GM12878 (cell line): ENCODE measurements at regions not wholly inside any gene's neighbourhood (a gene's known extent, or its start where the extent isn't known, plus 50 kb on each side); places are given as distances from the start of the nearest gene placed in this dataset.

Experiments
- EGR1 ChIP-seq, 2 experiments: IDR thresholded peaks; 1 replicate in 1 of 2; 2 replicates in 1 of 2; pipeline ENCODE4 v1.6.1; 2011 to 2012; ENCODE audit warnings: low read depth in 2 of 2, low read length in 2 of 2, borderline replicate concordance in 1 of 2, mild to moderate bottlenecking in 1 of 2, moderate library complexity in 1 of 2
- EZH2 ChIP-seq: IDR thresholded peaks from 2 replicates; pipeline ENCODE4 v1.6.1; 2012; ENCODE audit warnings: low read depth, mild to moderate bottlenecking, control low read depth, inconsistent platforms, low read length, borderline replicate concordance; ENCODE audit not compliant: control insufficient read depth
- TCF12 ChIP-seq: IDR thresholded peaks from 2 replicates; pipeline ENCODE4 v1.6.1; 2011; ENCODE audit warnings: low read depth, mild to moderate bottlenecking, low read length
- TF ChIP-seq, protein P1 (sequence below): fragments of 450-650 bp; IDR thresholded peaks from 2 replicates; pipeline ENCODE4 v1.6.1; 2016; ENCODE audit warnings: mild to moderate bottlenecking
- TF ChIP-seq, protein P2 (sequence below), 3 experiments: IDR thresholded peaks in 2 of 3; conservative IDR thresholded peaks in 1 of 3; 2 replicates each; pipeline ENCODE4 v1.5.1; 2011; ENCODE audit warnings: low read depth in 3 of 3, low read length in 3 of 3, mild to moderate bottlenecking in 3 of 3, control low read depth in 2 of 3, moderate library complexity in 2 of 3, inconsistent platforms in 1 of 3, mixed read lengths in 1 of 3; ENCODE audit not compliant: control insufficient read depth in 2 of 3, insufficient read depth in 1 of 3; ENCODE audit errors: extremely low read depth in 1 of 3

GRCh38 chr1:187203257-187203656, 374.5 kb downstream of the PLA2G4A start:
- no peak for TF ChIP-seq EGR1 (IDR thresholded peaks at IDR 0.05; ENCODE audit: borderline replicate concordance in 1 of 2, low read depth in 2 of 2, low read length in 2 of 2)
- TF ChIP-seq, protein P1, sequence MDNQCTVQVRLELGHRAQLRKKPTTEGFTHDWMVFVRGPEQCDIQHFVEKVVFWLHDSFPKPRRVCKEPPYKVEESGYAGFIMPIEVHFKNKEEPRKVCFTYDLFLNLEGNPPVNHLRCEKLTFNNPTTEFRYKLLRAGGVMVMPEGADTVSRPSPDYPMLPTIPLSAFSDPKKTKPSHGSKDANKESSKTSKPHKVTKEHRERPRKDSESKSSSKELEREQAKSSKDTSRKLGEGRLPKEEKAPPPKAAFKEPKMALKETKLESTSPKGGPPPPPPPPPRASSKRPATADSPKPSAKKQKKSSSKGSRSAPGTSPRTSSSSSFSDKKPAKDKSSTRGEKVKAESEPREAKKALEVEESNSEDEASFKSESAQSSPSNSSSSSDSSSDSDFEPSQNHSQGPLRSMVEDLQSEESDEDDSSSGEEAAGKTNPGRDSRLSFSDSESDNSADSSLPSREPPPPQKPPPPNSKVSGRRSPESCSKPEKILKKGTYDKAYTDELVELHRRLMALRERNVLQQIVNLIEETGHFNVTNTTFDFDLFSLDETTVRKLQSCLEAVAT: no peak
- TF ChIP-seq, protein P2, sequence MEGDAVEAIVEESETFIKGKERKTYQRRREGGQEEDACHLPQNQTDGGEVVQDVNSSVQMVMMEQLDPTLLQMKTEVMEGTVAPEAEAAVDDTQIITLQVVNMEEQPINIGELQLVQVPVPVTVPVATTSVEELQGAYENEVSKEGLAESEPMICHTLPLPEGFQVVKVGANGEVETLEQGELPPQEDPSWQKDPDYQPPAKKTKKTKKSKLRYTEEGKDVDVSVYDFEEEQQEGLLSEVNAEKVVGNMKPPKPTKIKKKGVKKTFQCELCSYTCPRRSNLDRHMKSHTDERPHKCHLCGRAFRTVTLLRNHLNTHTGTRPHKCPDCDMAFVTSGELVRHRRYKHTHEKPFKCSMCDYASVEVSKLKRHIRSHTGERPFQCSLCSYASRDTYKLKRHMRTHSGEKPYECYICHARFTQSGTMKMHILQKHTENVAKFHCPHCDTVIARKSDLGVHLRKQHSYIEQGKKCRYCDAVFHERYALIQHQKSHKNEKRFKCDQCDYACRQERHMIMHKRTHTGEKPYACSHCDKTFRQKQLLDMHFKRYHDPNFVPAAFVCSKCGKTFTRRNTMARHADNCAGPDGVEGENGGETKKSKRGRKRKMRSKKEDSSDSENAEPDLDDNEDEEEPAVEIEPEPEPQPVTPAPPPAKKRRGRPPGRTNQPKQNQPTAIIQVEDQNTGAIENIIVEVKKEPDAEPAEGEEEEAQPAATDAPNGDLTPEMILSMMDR (IDR thresholded peaks at IDR 0.05 in 2 of 3, conservative IDR thresholded peaks at IDR 0.05 in 1 of 3; ENCODE audit: control insufficient read depth in 2 of 3, extremely low read depth in 1 of 3, insufficient read depth in 1 of 3, low read depth in 3 of 3, low read length in 3 of 3): no peak
- TF ChIP-seq TCF12: no peak
- no peak for TF ChIP-seq EZH2
